ENCODE measurements at regions not wholly inside any gene's neighbourhood (a gene's known extent, or its start where the extent isn't known, plus 50 kb on each side); places are given as distances from the start of the nearest gene placed in this dataset.

DNA sequence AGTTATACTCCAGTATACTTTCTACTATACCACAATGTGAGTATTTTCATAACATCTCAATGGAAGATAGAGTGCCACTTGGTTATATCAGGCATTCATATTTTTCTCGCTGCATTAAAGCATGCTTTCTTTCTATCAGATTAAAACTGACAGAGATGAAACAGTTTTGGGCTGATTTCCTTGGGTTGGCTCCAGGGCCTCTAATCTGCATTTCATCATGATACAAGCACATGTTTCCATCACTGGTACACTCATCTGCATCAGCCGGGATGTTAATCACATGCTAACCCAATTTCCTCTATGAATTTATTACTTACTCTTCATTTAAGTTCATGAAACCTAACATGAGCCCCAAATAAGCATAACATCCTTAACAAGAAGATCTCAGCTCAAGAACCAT lies 289.0 kb upstream of the DAB1 start:
- in situ Hi-C loops (cut with HindIII; ENCODE audit: low sequenced_read_pairs), result no loop called here
- no peak for TF ChIP-seq CTCF (IDR thresholded peaks at IDR 0.05; ENCODE audit: low read depth, low read length, missing control alignments)
- no peak overlapping the region for H3K4me3 ChIP-seq (ENCODE audit: low read depth, low read length)
- DNase-seq (ENCODE audit: low read depth), result no peak

DNA sequence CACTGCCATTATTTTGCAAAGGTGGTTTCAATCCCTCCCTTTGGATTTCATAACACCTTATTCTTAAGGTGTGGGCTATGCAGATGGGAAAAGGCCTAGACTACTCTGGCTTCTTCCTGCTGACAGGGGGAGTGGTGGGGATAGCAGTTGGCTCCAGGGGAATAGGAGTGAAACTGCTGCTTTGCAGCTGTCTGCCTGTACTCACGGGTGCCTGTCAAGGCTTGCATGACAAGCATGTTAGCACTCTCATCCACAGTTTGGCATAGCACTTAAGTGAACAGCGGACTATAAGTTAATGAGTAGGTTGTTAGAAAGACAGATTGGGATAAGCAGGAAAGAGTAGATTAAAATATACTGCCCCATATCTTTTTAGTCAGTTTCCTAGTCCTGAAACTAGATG lies 287.5 kb upstream of the DAB1 start:
- TF ChIP-seq CTCF (IDR thresholded peaks at IDR 0.05; ENCODE audit: low read depth, low read length, missing control alignments), result no peak
- in situ Hi-C loops (cut with HindIII; ENCODE audit: low sequenced_read_pairs), result no loop called here
- no peak for DNase-seq (ENCODE audit: low read depth)
- no peak overlapping the region for H3K4me3 ChIP-seq (ENCODE audit: low read depth, low read length)

- DNase-seq (ENCODE audit: low read depth), result no peak
- TF ChIP-seq CTCF (IDR thresholded peaks at IDR 0.05; ENCODE audit: low read depth, low read length, missing control alignments), result no peak
- no peak overlapping the region for H3K4me3 ChIP-seq (ENCODE audit: low read depth, low read length)
- in situ Hi-C loops (cut with HindIII; ENCODE audit: low sequenced_read_pairs), result no loop called here
Measured at GRCh38 chr1:57707631-57708030, 283.8 kb upstream of the DAB1 start.

DNA sequence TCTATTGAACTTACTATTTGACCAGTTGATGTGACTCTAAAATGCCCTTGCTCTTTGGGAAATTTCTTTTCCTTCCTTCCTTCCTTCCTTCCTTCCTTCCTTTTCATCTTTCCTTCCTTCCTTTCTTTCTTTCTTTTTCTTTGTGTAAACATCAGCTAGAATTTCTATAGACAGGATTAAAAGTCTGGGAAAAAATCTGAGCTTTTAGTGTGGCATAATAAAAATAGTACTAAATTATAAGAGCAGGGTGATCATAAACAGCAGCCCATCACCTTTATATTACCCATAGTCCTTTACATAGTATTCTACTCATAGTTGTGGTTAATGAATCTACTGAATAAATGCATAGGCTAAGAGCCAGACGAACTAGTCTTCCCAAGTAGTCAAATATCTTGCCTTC lies 281.0 kb upstream of the DAB1 start:
- no peak overlapping the region for H3K4me3 ChIP-seq (ENCODE audit: low read depth, low read length)
- in situ Hi-C loops (cut with HindIII; ENCODE audit: low sequenced_read_pairs), result no loop called here
- DNase-seq (ENCODE audit: low read depth), result no peak
- no peak for TF ChIP-seq CTCF (IDR thresholded peaks at IDR 0.05; ENCODE audit: low read depth, low read length, missing control alignments)

DNA sequence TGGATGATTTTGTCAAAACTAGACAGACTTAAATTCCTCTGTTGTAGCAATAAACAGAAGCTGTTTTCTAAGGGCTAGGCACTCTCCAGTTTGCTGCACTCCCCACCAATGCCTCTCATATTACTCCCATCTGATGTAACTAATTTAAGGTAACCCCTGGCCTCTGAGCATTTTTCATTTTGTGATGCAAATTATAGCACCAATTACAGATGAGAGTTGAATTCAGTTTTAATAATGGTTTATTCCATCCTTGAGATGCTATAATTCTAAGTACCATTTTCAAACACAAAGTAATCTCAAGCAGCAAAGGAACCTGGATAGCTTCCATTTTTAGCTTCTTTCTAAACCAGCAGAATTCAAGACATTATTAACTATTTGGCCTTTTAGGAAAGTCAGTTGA lies 280.4 kb upstream of the DAB1 start:
- no peak for DNase-seq (ENCODE audit: low read depth)
- no peak overlapping the region for H3K4me3 ChIP-seq (ENCODE audit: low read depth, low read length)
- TF ChIP-seq CTCF (IDR thresholded peaks at IDR 0.05; ENCODE audit: low read depth, low read length, missing control alignments), result no peak
- in situ Hi-C loops (cut with HindIII; ENCODE audit: low sequenced_read_pairs), result no loop called here

DNA sequence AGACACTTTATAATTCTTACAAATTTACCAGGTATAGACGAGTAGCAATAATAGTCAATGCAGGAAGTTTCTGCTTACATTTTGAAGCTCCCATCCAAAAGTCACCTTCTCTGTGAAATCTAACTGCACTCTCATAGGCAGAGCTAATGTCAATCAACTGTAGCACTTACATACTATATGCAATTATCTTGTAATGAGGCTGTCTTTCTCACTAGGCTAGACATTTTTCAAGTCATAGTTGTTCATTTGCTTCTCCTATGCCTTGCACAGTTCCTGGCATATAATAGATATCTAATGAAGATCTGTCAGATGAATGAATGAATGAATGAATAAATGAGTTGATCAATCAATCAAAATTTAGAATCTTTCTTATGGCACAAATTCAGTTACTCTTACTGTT lies 273.0 kb upstream of the DAB1 start:
- no peak for DNase-seq (ENCODE audit: low read depth)
- no peak for TF ChIP-seq CTCF (IDR thresholded peaks at IDR 0.05; ENCODE audit: low read depth, low read length, missing control alignments)
- H3K4me3 ChIP-seq (ENCODE audit: low read depth, low read length), result no peak overlapping the region
- in situ Hi-C loops (cut with HindIII; ENCODE audit: low sequenced_read_pairs), result no loop called here

DNA sequence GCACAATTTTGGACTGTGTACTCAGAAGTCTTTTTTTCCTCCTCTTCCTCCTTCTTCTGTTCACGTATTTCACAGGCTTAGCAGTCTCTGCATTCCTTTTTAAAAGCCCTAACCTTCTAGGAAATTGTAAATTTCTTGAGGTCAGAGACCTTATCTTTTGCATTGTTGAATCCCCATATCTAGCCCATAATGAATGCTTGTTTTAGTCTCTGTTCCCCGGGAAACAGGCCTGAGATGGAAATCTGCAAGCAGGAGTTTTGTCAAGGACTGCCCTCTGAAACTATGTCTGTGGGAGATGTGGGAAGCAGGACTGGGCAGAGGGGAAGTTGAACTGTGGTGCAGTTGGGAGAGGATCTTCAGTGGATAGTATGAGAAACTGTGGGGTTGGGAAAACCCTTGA lies 272.2 kb upstream of the DAB1 start:
- no peak overlapping the region for H3K4me3 ChIP-seq (ENCODE audit: low read depth, low read length)
- no peak for TF ChIP-seq CTCF (IDR thresholded peaks at IDR 0.05; ENCODE audit: low read depth, low read length, missing control alignments)
- in situ Hi-C loops (cut with HindIII; ENCODE audit: low sequenced_read_pairs), result no loop called here
- DNase-seq (ENCODE audit: low read depth), result no peak

All from astrocyte of the cerebellum (primary cell).